Panc1 (cell line): ENCODE measurements at regions not wholly inside any gene's neighbourhood (a gene's known extent, or its start where the extent isn't known, plus 50 kb on each side); places are given as distances from the start of the nearest gene placed in this dataset.

Experiments
- CTCF ChIP-seq: fragments of 450-650 bp; IDR thresholded peaks from 2 replicates; pipeline ENCODE4 v1.5.1; 2017; ENCODE audit warnings: mild to moderate bottlenecking
- POLR2AphosphoS5 ChIP-seq: IDR thresholded peaks from 2 replicates; pipeline ENCODE4 v1.6.1; 2012; ENCODE audit warnings: mild to moderate bottlenecking, low read depth, low read length, moderate library complexity

DNA sequence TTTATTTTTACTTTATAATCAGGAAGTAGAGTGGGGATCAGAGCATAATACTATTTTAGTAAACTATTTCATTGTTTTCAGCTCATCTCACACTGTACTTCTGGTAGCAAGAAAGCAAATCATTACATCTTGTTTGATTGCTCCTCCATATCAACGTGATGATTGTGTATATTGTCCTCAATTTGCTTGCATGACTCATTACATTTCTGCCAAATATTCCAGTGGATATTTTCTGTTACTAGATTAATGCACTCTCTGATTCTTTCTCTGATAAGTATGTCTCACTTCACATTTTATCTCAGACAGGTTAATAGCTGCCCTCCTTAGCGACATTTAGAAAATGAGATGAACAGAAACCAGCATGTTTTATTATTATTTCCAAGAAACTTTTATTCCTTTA is 1145.3 kb downstream of the OTOL1 start:
- no peak for TF ChIP-seq CTCF
- TF ChIP-seq POLR2AphosphoS5: no peak
